OCI-LY7 (cell line): ENCODE measurements at regions not wholly inside any gene's neighbourhood (a gene's known extent, or its start where the extent isn't known, plus 50 kb on each side); places are given as distances from the start of the nearest gene placed in this dataset.

Experiments used
- EZH2phosphoT487 ChIP-seq: fragments of 200-600 bp; sonication (generic); IDR thresholded peaks from 2 replicates; pipeline ENCODE4 v1.6.1; 2018; ENCODE audit warnings: low read depth, borderline replicate concordance, mild to moderate bottlenecking, mixed run types, antibody characterized with exemption, low read length, moderate library complexity, mixed read lengths
- TF ChIP-seq, protein P1 (sequence below): fragments of 200-600 bp; sonication (generic); conservative IDR thresholded peaks from 2 replicates; pipeline ENCODE4 v1.5.1; 2014; ENCODE audit warnings: mild to moderate bottlenecking, antibody characterized with exemption, low read length, moderate library complexity, mixed read lengths

DNA sequence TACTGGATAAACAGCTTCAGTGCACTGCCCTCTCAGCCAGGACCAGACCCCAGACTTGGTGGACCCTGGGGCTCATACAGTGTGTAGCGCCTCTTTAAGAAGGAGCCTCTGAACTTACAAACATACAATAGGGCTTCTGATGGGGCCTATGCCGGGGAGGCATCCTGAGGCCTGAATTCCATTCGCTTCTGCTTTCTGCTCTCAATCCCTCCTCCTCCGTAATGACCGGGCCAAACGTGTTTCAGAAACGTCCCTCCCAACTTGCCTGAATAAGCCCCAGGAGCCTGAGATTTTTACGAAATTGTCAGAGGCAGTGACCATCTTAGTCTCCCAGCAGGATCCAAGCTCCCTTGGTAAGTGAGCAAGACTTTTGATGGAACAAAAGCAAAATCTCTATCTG, 128.1 kb upstream of the BOD1 start:
- TF ChIP-seq, protein P1, sequence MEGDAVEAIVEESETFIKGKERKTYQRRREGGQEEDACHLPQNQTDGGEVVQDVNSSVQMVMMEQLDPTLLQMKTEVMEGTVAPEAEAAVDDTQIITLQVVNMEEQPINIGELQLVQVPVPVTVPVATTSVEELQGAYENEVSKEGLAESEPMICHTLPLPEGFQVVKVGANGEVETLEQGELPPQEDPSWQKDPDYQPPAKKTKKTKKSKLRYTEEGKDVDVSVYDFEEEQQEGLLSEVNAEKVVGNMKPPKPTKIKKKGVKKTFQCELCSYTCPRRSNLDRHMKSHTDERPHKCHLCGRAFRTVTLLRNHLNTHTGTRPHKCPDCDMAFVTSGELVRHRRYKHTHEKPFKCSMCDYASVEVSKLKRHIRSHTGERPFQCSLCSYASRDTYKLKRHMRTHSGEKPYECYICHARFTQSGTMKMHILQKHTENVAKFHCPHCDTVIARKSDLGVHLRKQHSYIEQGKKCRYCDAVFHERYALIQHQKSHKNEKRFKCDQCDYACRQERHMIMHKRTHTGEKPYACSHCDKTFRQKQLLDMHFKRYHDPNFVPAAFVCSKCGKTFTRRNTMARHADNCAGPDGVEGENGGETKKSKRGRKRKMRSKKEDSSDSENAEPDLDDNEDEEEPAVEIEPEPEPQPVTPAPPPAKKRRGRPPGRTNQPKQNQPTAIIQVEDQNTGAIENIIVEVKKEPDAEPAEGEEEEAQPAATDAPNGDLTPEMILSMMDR = no peak
- TF ChIP-seq EZH2phosphoT487 = no peak
